ENCODE measurements at regions not wholly inside any gene's neighbourhood (a gene's known extent, or its start where the extent isn't known, plus 50 kb on each side); places are given as distances from the start of the nearest gene placed in this dataset.

DNA sequence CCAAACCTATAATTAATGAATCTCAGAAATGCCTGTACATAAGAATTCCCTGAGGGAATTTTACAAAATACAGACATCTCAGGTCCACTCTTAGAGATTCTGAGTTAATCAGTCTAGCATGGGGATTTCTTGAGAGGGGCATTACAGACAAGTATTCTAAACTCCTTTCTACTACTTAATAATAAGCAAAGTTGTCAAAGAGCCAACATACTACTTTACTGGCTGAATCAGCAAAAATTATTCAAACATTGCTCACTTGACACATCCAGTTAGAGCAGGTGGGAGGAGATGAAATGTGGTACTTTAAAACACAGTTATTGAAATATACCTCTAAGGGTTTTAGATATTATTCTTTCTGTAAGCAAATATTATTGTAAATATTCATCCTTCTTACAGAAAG, 1164.7 kb downstream of the CDY2B start:
- H3K27ac ChIP-seq (ENCODE audit: low read length, poor library complexity, severe bottlenecking), result no peak overlapping the region
- H3K9me3 ChIP-seq (ENCODE audit: control insufficient read depth, low read length), result no peaks in the 10 kb centered on the region
- no peak overlapping the region for H2BK5ac ChIP-seq (ENCODE audit: low read depth, low read length, poor library complexity, severe bottlenecking)
- H2BK15ac ChIP-seq (ENCODE audit: low read depth, poor library complexity, severe bottlenecking), result no peak overlapping the region
- H3K4me3 ChIP-seq (ENCODE audit: insufficient read depth in 1 of 2, low read depth in 1 of 2, low read length in 2 of 2), result no peak overlapping the region
- no peak overlapping the region for H4K91ac ChIP-seq (ENCODE audit: low read length)
- H2BK120ac ChIP-seq (ENCODE audit: low read depth, low read length), result no peak overlapping the region
- no peak overlapping the region for H3K23ac ChIP-seq (ENCODE audit: low read length in 2 of 2)
- no peak overlapping the region for H3K9ac ChIP-seq (ENCODE audit: low read length)
- H4K8ac ChIP-seq (ENCODE audit: low read length), result no peak overlapping the region
- H2BK12ac ChIP-seq (ENCODE audit: low read length in 2 of 2), result no peak overlapping the region
- no peak overlapping the region for H2AFZ ChIP-seq (ENCODE audit: low read depth, low read length)
- no peak overlapping the region for H3K18ac ChIP-seq (ENCODE audit: low read depth in 1 of 2, low read length in 2 of 2)
- DNase-seq, result no peak
- no peak overlapping the region for H3K4ac ChIP-seq (ENCODE audit: low read depth in 1 of 2, low read length in 2 of 2)
- H3K27me3 ChIP-seq (ENCODE audit: control insufficient read depth in 1 of 2, insufficient read depth in 1 of 2, low read length in 2 of 2), result no peaks in the 10 kb centered on the region
- H3K79me1 ChIP-seq (replicated peaks; ENCODE audit: low read length, poor library complexity, severe bottlenecking), result no peaks in the 10 kb centered on the region
- H3K36me3 ChIP-seq (ENCODE audit: control insufficient read depth in 1 of 2, insufficient read depth in 2 of 2, low read depth in 1 of 2, low read length in 2 of 2), result no peaks in the 10 kb centered on the region
- H2AK5ac ChIP-seq (ENCODE audit: low read length, severe bottlenecking), result no peak overlapping the region
- no peak overlapping the region for H3K14ac ChIP-seq (ENCODE audit: low read length in 2 of 2)
- H3K4me2 ChIP-seq (ENCODE audit: low read length, poor library complexity, severe bottlenecking), result no peak overlapping the region
- H3K4me1 ChIP-seq (ENCODE audit: control insufficient read depth, insufficient read depth, low read depth, low read length), result no peaks in the 10 kb centered on the region

DNA sequence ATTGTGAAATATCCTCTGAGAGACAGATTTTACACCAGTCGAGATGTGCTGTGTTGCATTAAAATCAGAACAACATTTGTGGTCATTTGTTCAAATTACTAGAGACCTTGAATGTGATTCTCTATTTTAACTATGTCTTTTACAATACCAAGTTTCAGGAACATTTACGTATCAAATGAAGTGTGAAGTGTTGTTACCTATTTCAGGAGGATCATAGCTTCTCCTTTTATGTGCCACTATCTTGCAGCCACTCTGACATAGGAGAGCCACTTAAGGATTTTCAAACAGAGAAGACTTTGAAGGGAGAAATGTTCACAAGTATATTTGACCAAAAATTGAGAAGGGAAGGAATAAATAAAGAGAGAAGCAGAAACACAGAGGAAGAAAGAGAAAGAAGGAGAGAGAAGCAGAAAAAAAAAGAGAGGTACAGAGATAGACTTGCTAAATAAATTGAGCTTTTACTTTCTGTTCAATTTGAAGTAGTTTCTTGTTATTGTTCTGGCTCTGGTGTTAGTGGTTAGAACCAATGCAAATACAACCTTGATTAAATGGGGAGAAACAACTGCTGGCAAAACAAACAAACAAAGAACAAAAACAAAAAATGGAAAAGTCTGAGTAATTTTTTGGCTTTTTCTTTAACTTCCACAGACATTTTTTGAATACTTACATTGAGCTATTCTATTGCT, 1206.8 kb downstream of the CDY2B start:
- H3K9me3 ChIP-seq (ENCODE audit: control insufficient read depth, low read length), result no peaks in the 10 kb centered on the region
- no peaks in the 10 kb centered on the region for H3K27me3 ChIP-seq (ENCODE audit: control insufficient read depth in 1 of 2, insufficient read depth in 1 of 2, low read length in 2 of 2)
- H3K23ac ChIP-seq (ENCODE audit: low read length in 2 of 2), result no peak overlapping the region
- H3K9ac ChIP-seq (ENCODE audit: low read length), result no peak overlapping the region
- H2AFZ ChIP-seq (ENCODE audit: low read depth, low read length), result no peak overlapping the region
- no peak overlapping the region for H2BK5ac ChIP-seq (ENCODE audit: low read depth, low read length, poor library complexity, severe bottlenecking)
- no peak overlapping the region for H3K4me2 ChIP-seq (ENCODE audit: low read length, poor library complexity, severe bottlenecking)
- no peak overlapping the region for H3K27ac ChIP-seq (ENCODE audit: low read length, poor library complexity, severe bottlenecking)
- WGBS, result no CpG with 5 or more reads among the region's 2 CpGs
- no peaks in the 10 kb centered on the region for H3K79me1 ChIP-seq (replicated peaks; ENCODE audit: low read length, poor library complexity, severe bottlenecking)
- no peak overlapping the region for H4K91ac ChIP-seq (ENCODE audit: low read length)
- no peak overlapping the region for H3K14ac ChIP-seq (ENCODE audit: low read length in 2 of 2)
- H2BK12ac ChIP-seq (ENCODE audit: low read length in 2 of 2), result no peak overlapping the region
- H3K18ac ChIP-seq (ENCODE audit: low read depth in 1 of 2, low read length in 2 of 2), result no peak overlapping the region
- no peak overlapping the region for H2BK120ac ChIP-seq (ENCODE audit: low read depth, low read length)
- no peak overlapping the region for H2AK5ac ChIP-seq (ENCODE audit: low read length, severe bottlenecking)
- H2BK15ac ChIP-seq (ENCODE audit: low read depth, poor library complexity, severe bottlenecking), result no peak overlapping the region
- H4K8ac ChIP-seq (ENCODE audit: low read length), result no peak overlapping the region
- H3K4me3 ChIP-seq (ENCODE audit: insufficient read depth in 1 of 2, low read depth in 1 of 2, low read length in 2 of 2), result no peak overlapping the region
- no peak overlapping the region for H3K4ac ChIP-seq (ENCODE audit: low read depth in 1 of 2, low read length in 2 of 2)
- H3K4me1 ChIP-seq (ENCODE audit: control insufficient read depth, insufficient read depth, low read depth, low read length), result no peaks in the 10 kb centered on the region
- no peaks in the 10 kb centered on the region for H3K36me3 ChIP-seq (ENCODE audit: control insufficient read depth in 1 of 2, insufficient read depth in 2 of 2, low read depth in 1 of 2, low read length in 2 of 2)
- DNase-seq, result no peak

GRCh38 chrY:16668402-16668801, 1211.6 kb downstream of the CDY2B start:
- Histone ChIP-seq H4K8ac (ENCODE audit: low read length) (no peak overlapping the region), H3K4me2 (ENCODE audit: low read length, poor library complexity, severe bottlenecking) (no peak overlapping the region), H3K4me1 (ENCODE audit: control insufficient read depth, insufficient read depth, low read depth, low read length) (no peaks in the 10 kb centered on the region), H2BK120ac (ENCODE audit: low read depth, low read length) (no peak overlapping the region), H2BK12ac (ENCODE audit: low read length in 2 of 2) (no peak overlapping the region), H3K14ac (ENCODE audit: low read length in 2 of 2) (no peak overlapping the region), H3K18ac (ENCODE audit: low read depth in 1 of 2, low read length in 2 of 2) (no peak overlapping the region), H2AK5ac (ENCODE audit: low read length, severe bottlenecking) (no peak overlapping the region), H3K23ac (ENCODE audit: low read length in 2 of 2) (no peak overlapping the region), H2BK15ac (ENCODE audit: low read depth, poor library complexity, severe bottlenecking) (no peak overlapping the region), H2BK5ac (ENCODE audit: low read depth, low read length, poor library complexity, severe bottlenecking) (no peak overlapping the region), H3K79me1 (replicated peaks; ENCODE audit: low read length, poor library complexity, severe bottlenecking) (no peaks in the 10 kb centered on the region), H4K91ac (ENCODE audit: low read length) (no peak overlapping the region), H3K4me3 (ENCODE audit: insufficient read depth in 1 of 2, low read depth in 1 of 2, low read length in 2 of 2) (no peak overlapping the region), H2AFZ (ENCODE audit: low read depth, low read length) (no peak overlapping the region), H3K36me3 (ENCODE audit: control insufficient read depth in 1 of 2, insufficient read depth in 2 of 2, low read depth in 1 of 2, low read length in 2 of 2) (no peaks in the 10 kb centered on the region), H3K9me3 (ENCODE audit: control insufficient read depth, low read length) (no peaks in the 10 kb centered on the region), H3K27ac (ENCODE audit: low read length, poor library complexity, severe bottlenecking) (no peak overlapping the region), H3K27me3 (ENCODE audit: control insufficient read depth in 1 of 2, insufficient read depth in 1 of 2, low read length in 2 of 2) (no peaks in the 10 kb centered on the region), H3K4ac (ENCODE audit: low read depth in 1 of 2, low read length in 2 of 2) (no peak overlapping the region), H3K9ac (ENCODE audit: low read length) (no peak overlapping the region)
- WGBS, result 78% methylated on average over 1 of the region's 1 CpG
- no peak for DNase-seq

DNA sequence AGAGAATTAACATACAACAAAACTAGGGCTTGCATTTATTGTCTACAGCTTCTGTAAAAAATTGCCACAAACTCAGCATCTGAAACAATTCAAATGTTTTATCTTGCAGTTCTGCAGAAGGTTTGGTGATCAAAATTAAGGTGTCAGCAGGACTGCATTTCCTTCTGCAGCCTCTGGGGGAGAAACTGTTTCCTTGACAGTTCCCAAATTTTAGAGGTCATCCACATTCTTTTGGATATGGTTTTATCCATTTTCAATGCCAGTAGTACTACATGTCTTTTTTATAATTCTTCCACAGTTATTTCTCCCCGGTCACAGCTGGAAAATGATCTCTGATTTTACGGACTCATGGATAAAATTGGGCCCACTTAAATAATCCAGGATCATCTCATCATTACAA, 1217.3 kb downstream of the CDY2B start:
- 19% methylated on average over 2 of the region's 2 CpGs for WGBS
- Histone ChIP-seq H3K36me3 (ENCODE audit: control insufficient read depth in 1 of 2, insufficient read depth in 2 of 2, low read depth in 1 of 2, low read length in 2 of 2) (no peaks in the 10 kb centered on the region), H3K9ac (ENCODE audit: low read length) (no peak overlapping the region), H3K18ac (ENCODE audit: low read depth in 1 of 2, low read length in 2 of 2) (no peak overlapping the region), H3K79me1 (replicated peaks; ENCODE audit: low read length, poor library complexity, severe bottlenecking) (no peaks in the 10 kb centered on the region), H3K4me2 (ENCODE audit: low read length, poor library complexity, severe bottlenecking) (no peak overlapping the region), H2BK120ac (ENCODE audit: low read depth, low read length) (no peak overlapping the region), H3K27me3 (ENCODE audit: control insufficient read depth in 1 of 2, insufficient read depth in 1 of 2, low read length in 2 of 2) (no peaks in the 10 kb centered on the region), H3K9me3 (ENCODE audit: control insufficient read depth, low read length) (no peaks in the 10 kb centered on the region), H2BK5ac (ENCODE audit: low read depth, low read length, poor library complexity, severe bottlenecking) (no peak overlapping the region), H3K14ac (ENCODE audit: low read length in 2 of 2) (no peak overlapping the region), H2AFZ (ENCODE audit: low read depth, low read length) (no peak overlapping the region), H4K8ac (ENCODE audit: low read length) (no peak overlapping the region), H4K91ac (ENCODE audit: low read length) (no peak overlapping the region), H2BK15ac (ENCODE audit: low read depth, poor library complexity, severe bottlenecking) (no peak overlapping the region), H3K4me3 (ENCODE audit: insufficient read depth in 1 of 2, low read depth in 1 of 2, low read length in 2 of 2) (no peak overlapping the region), H3K4ac (ENCODE audit: low read depth in 1 of 2, low read length in 2 of 2) (no peak overlapping the region), H3K23ac (ENCODE audit: low read length in 2 of 2) (no peak overlapping the region), H3K27ac (ENCODE audit: low read length, poor library complexity, severe bottlenecking) (no peak overlapping the region), H3K4me1 (ENCODE audit: control insufficient read depth, insufficient read depth, low read depth, low read length) (no peaks in the 10 kb centered on the region), H2BK12ac (ENCODE audit: low read length in 2 of 2) (no peak overlapping the region), H2AK5ac (ENCODE audit: low read length, severe bottlenecking) (no peak overlapping the region)
- DNase-seq, result no peak
